HG02759 (cell line): ENCODE measurements at regions not wholly inside any gene's neighbourhood (a gene's known extent, or its start where the extent isn't known, plus 50 kb on each side); places are given as distances from the start of the nearest gene placed in this dataset.
"Not testable (repeated sequence)": the region's sequence is repeated elsewhere in the genome, so short reads cannot be mapped to it uniquely, and the experiment has no call there.

Experiments
- ATAC-seq: cut with Tn5 transposase; IDR thresholded peaks from one replicate; pipeline ENCODE4 v1.9.1; 2021; ENCODE audit warnings: mild to moderate bottlenecking, moderate library complexity; ENCODE audit not compliant: unreplicated experiment

DNA sequence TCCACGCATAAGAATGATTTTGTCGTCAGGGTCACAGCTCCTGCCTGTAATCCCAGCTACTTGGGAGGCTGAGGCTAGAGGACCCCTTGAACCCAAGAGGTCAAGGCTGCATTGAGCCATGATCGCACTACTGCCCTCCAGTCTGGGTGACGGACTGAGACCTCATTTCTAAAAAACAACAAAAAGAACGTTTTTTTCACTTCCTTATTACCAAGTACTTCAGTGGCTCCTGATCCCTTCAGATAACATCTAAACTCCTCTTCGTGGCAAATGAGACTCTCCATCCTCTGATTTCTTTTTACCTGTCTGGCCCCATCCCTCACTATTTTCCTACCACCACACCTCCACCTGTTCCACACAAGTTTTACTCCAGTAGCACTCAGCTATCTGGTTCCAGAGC is 105.4 kb upstream of the TLK1 start:
- no peak for ATAC-seq

- not testable (repeated sequence) for ATAC-seq
Measured at GRCh38 chr2:171261529-171261928, 100.8 kb upstream of the TLK1 start.

GRCh38 chr2:171260471-171261424 is 100.1 kb upstream of the TLK1 start:
- no peak for ATAC-seq

GRCh38 chr2:171254666-171255065 is 94.0 kb upstream of the TLK1 start:
- ATAC-seq, result no peak

GRCh38 chr2:171253900-171254650 is 93.4 kb upstream of the TLK1 start:
- no peak for ATAC-seq

DNA sequence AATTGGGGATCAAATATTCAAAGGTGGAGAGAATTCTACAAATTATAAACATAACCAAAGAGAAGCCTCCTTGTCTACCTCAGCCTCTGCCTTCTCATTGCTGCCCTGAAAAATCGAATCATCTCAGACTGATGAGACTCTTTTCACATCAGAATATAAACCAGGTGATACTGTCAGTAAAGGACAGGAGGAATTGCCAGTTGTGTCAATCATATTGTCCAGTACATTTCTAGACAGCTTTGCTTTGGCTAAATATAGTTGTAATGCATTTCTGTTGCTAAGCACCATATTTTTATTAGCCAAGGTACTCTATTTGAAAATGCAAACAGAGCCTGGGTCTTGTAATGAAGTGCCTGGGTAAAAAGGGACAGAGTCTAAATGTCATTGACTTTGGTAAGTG is 92.6 kb upstream of the TLK1 start:
- no peak for ATAC-seq

DNA sequence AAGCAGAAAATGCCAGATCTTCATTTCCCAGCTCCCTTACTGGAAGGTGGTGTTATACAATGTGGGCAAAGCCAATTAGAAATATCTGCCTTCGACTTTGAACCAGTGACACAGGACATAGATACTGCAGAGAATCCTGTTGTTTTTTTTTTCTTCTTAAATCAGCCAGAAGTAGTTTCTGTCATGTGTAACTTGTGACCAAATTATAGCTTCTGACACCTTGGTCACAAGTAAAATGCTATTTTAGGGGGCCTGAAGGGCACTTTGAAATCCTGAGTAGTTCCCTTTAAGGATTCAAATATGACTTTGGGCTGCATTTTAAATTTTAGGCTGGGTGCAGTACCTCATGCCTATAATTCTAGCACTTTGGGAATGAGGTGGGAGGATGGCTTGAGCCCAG is 89.0 kb upstream of the TLK1 start:
- ATAC-seq, result no peak

DNA sequence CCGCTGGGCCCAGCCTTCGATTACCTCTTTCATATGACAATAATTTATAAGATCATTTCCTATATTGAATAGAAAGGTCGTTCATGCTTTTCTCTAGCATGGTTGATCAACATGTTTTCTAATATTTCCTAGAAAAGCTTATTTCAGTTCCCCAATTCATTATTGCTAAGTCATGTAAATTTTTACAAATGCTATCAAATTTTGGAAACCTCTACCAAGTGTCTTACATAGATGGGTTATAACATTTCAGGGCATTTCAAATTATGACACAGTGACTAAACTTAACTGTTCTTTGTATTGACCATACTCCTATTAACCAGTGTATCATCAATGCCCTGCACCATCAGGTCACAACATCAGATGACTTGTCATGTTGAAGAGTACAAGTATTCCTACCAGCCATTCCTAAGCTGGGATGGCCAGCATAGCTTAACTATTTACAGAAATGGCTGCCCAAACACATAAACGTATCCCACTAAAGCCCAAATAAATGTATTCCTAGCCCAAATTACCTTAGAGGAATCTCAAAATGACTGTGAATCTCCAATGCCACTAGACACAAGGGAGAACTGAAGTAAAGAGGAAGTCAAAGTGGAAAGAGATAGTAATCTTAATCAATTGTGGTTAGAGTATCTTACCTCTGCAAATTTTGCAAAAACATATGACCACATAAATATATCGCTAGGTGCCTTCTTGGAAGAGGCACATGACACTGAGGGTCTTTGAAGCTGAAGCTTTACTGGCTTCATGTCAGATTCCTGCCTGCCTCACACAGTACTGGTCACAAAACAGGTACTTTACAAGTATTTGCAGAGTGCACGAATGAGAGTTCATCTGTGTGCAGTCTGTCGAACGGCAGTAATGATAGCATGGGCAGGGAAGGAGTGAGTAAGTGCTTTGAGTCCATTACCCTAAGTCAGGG is 87.3 kb upstream of the TLK1 start:
- peak; percentile 64 for ATAC-seq

DNA sequence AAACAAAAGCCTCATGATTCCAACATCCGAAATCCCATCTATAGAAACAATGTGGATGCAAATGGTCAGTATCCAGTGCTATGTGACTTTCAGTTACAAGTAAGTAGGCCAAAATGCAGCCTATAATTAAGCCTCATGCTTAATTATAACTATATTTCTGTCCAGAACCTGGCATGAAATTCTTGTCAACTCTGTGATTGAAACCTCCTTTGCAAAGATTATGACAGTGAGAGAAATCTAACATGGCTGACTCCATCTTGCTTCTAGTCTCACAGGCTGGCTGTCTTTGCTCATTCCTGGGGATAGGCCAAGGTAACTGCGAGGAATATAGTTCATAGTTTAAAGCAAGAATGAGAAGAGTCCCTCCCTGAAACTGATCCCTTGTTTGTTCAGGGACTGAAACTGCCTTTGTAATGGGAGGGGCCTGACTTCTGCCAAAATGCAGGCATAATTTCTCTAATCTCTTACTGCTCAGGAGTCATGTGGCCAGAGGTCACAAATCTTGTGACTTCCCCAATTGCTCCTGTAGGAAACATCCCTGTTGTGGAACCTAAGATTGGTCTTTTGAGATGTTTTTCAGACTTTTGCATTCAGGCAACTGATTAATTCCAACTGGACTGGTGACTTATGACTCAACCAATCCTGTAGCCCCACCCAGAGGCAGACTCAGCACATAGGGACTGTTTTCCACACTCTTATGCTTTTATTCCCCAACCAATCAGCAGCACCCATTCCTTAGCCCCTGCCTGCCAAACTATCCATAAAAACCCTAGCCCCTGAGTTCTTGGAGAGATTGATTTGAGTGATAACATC is 84.5 kb upstream of the TLK1 start:
- no peak for ATAC-seq

DNA sequence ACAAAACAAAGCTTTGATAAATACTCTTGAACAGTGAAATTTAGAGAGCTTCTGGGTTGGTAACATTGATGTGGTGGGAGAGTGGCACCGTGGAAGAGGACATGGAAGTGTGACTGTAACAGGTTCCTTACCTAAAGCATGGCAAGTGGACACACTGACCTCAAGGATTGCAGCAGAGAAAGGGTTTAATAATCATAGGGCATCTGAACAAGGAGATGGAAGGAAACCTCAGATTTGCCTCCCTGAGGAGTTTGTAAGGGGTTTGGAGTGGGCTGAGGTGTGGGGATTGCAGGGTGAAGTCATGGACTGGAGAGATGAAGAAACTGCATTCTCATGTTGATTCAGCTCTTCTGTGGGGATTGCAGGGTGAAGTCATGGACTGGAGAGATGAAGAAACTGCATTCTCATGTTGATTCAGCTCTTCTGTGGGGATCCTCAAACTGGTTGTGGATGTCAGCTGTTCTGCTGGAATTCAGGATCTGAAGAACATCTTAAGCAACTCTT is 83.8 kb upstream of the TLK1 start:
- ATAC-seq, result no peak

DNA sequence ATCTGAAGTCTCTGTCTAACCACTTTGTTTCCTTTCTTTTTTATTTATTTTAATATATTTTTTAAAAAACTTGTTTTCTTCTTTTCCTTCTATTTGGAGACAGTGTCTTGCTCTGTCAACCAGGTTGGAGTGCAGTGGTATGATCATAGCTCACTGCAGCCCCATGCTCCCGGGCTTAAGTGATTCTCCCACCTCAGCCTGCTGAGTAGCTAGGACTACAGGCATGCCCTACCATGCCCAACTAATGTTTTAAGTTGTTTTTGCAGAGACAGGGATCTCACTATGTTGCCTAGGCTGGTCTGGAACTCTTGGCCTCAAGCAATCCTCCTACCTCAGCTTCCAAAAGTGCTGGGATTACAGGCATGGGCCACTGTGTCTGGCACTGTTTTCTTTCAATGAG is 81.1 kb upstream of the TLK1 start:
- no peak for ATAC-seq

DNA sequence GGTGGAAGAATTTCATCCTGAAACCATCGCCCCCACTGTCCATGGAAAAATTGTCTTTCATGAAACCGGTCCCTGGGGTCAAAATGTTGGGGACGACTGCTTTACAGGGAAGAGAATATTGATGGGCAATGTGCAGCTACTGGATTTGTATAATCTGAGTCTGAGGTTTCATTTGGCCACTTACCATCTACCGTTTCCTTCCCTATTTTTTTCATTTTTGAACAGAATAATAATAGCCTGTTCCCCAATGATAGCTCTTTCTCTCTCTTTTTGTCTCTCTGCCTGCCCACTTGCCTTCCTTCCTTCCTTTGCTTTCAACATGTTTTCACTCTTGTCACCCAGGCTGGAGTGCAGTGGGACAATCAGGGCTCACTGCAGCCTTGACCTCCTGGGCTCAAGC is 78.3 kb upstream of the TLK1 start:
- ATAC-seq, result no peak

GRCh38 chr2:171237751-171238505 is 77.2 kb upstream of the TLK1 start:
- no peak for ATAC-seq

DNA sequence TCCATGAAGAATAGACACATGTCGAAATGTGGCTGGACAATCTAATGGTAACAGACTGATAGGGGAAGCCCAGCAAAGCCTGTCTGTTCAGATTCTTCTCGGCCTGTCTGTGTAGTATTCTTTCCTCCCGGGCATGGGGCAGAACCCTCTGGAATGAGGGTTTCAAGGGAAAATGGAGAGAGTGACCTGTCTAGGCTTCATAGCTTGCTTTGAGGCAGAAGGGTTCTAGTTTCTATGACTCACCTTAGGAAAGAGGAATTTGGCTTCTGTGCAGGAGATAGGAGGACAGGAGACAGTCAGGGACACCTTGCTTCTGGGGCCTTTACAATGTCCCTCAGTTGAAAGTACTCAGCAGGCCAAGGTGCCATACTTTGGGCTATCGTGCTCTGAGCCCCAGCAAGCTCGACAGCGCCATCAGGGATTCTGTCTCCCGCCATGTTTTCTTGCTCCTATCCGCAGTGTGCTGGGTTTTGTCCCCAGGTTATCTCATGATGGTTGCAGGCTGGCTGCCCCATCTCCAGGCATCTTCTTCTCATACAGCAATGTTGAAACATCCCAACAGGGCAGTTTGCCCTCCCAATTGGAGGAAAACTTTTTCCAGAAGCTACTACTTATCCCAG is 74.7 kb upstream of the TLK1 start:
- ATAC-seq, result no peak

- no peak for ATAC-seq
Measured at GRCh38 chr2:171230176-171230575, 69.5 kb upstream of the TLK1 start.

- ATAC-seq, result no peak
Measured at GRCh38 chr2:171228826-171229225, 68.1 kb upstream of the TLK1 start.

DNA sequence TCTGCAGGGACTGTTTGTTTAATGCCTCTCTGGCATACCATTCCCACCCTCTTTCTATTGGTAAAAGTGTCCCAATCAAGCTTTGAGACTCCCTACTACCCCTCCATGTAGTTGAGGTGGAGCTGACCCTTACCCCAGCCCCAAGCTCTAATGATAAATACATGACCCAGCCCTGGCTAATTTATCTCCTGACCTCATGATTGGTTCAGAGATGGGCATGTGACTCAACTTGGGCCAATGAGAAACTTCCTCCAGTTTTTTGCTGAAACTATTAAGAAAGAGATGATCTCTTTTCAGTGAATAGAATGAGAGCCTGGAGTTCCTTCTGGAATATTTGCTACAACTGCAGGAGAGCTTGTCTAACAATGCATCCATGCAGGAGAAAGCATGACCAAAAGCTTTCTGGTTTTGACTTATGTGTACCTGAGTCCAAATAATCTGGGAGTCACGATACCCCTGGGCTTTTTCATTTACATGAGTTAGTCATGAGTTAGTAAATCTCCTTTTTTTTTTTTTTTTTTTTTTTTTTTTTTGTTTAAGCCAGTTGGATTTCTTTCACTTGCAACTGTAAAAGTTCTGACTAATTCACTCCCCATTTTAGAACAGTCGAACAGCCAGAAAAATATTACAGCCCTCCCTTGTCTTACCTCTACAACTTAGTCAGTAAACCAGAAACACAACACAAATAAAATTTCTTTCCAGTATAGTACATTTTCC is 66.5 kb upstream of the TLK1 start:
- ATAC-seq, result no peak

DNA sequence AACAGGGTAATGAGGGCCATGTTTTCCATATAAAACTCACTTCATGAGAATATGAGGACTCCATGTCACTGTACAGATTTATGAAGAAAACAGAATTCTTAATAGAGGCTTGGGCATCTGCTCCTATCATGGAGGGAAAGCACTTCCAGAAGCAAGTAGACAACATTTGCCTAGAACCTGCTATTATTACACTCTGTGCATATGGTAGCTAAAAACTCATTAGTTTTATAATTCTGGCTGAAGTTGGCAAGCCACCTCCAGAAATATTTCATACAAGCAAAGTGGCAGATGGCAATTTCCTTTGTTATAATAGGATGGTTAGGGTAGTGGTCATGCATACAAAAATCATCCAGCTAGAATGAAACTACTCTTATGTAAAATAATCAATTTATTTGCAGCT is 65.8 kb upstream of the TLK1 start:
- ATAC-seq, result no peak
